Spleen (tissue), 7 donors: ENCODE measurements at regions not wholly inside any gene's neighbourhood (a gene's known extent, or its start where the extent isn't known, plus 50 kb on each side); places are given as distances from the start of the nearest gene placed in this dataset.

Experiments
- POLR2A ChIP-seq, 3 donors: fragments of 450-650 bp; IDR thresholded peaks; one replicate each; pipeline ENCODE4 v1.5.1; 2017; ENCODE audit warnings: antibody characterized with exemption in 3 of 3, mild to moderate bottlenecking in 1 of 3
- POLR2AphosphoS5 ChIP-seq, 3 donors: sonication (generic); formaldehyde crosslinking; IDR thresholded peaks; one replicate each; pipeline ENCODE4 v1.5.1; 2017; ENCODE audit warnings: antibody characterized with exemption in 3 of 3
- TF ChIP-seq, protein P1 (sequence below), 11 experiments: fragments of 200-600 bp in 7 of 11; fragments of 450-650 bp in 4 of 11; sonication (generic) in 4 of 11; IDR thresholded peaks in 8 of 11; conservative IDR thresholded peaks in 3 of 11; 1 replicate in 7 of 11; 2 replicates in 4 of 11; pipeline versions ENCODE4 v1.4.0 to v1.8.0; 2016 to 2021; ENCODE audit warnings: antibody characterized with exemption in 11 of 11, inconsistent platforms in 4 of 11, mild to moderate bottlenecking in 1 of 11
- donor health status: DM: no; HTN: no; CAD: no; lungs with moderate emphysema.
- donor health status: DM: no; HTN: no; CAD: no.
- donor health status: DM: no; HTN: no; CAD: no.

DNA sequence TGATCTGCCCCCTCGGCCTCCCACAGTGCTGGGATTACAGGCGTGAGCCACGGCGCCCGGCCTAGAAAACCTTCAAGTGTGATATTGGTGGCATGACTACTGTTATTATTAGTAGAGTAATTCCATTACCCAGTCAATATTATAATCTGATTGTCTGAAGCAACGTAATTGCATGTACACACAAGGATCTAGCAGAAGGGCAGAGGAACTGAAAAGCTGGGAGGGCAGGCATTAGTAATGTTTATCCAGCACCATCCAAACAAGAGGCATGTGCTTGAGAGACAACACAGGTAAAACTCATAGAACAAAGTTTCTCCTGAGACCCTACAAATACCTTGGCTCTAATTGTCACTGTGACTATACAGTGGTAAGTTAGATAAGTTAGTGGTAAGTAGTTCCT, 56.2 kb upstream of the ITM2B start:
- TF ChIP-seq, protein P1, sequence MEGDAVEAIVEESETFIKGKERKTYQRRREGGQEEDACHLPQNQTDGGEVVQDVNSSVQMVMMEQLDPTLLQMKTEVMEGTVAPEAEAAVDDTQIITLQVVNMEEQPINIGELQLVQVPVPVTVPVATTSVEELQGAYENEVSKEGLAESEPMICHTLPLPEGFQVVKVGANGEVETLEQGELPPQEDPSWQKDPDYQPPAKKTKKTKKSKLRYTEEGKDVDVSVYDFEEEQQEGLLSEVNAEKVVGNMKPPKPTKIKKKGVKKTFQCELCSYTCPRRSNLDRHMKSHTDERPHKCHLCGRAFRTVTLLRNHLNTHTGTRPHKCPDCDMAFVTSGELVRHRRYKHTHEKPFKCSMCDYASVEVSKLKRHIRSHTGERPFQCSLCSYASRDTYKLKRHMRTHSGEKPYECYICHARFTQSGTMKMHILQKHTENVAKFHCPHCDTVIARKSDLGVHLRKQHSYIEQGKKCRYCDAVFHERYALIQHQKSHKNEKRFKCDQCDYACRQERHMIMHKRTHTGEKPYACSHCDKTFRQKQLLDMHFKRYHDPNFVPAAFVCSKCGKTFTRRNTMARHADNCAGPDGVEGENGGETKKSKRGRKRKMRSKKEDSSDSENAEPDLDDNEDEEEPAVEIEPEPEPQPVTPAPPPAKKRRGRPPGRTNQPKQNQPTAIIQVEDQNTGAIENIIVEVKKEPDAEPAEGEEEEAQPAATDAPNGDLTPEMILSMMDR (IDR thresholded peaks at IDR 0.05 in 8 of 11, conservative IDR thresholded peaks at IDR 0.05 in 3 of 11): no peak
- TF ChIP-seq POLR2A (IDR thresholded peaks at IDR 0.05) (no peak), POLR2AphosphoS5 (IDR thresholded peaks at IDR 0.05) (no peak)
